ENCODE measurements at regions not wholly inside any gene's neighbourhood (a gene's known extent, or its start where the extent isn't known, plus 50 kb on each side); places are given as distances from the start of the nearest gene placed in this dataset.

- TF ChIP-seq CTCF (IDR thresholded peaks at IDR 0.05; ENCODE audit: borderline replicate concordance, extremely low read depth, low read length, poor library complexity, severe bottlenecking) (no peak), EZH2 (IDR thresholded peaks at IDR 0.05; ENCODE audit: borderline replicate concordance, low read depth, low read length, severe bottlenecking) (no peak)
Observed at GRCh38 chr14:101291390-101291789, 269.9 kb upstream of the DIO3 start.
